GM19328 (cell line): ENCODE measurements at regions not wholly inside any gene's neighbourhood (a gene's known extent, or its start where the extent isn't known, plus 50 kb on each side); places are given as distances from the start of the nearest gene placed in this dataset.
"Not testable (repeated sequence)": the region's sequence is repeated elsewhere in the genome, so short reads cannot be mapped to it uniquely, and the experiment has no call there.

Experiments
- ATAC-seq: cut with Tn5 transposase; IDR thresholded peaks from one replicate; pipeline ENCODE4 v1.9.1; 2021; ENCODE audit warnings: mild to moderate bottlenecking, moderate library complexity; ENCODE audit not compliant: unreplicated experiment

DNA sequence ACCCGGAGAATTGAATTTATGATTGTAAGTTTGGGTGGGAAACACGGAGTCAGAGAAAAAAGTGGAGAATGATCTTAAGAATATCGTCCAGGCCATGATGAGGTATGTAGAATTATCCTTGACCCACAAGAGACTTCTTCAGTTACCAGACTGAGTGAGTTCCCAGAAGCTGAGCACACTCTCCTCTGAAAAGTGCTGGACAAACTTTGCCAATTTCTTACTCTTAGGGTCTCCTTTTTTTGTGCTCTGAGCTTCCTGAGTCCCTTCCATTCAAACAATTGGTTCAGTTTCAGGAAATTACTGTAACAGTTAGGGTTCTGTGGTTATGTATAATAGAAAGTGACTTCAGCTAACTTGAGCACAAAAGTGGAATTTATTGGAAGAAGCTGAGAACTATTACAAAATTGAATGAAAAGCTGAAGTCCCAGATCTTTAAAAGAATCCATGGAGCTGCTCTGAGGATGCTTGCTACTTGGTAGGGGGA, 50.6 kb upstream of the EHBP1 start:
- ATAC-seq, result no peak

DNA sequence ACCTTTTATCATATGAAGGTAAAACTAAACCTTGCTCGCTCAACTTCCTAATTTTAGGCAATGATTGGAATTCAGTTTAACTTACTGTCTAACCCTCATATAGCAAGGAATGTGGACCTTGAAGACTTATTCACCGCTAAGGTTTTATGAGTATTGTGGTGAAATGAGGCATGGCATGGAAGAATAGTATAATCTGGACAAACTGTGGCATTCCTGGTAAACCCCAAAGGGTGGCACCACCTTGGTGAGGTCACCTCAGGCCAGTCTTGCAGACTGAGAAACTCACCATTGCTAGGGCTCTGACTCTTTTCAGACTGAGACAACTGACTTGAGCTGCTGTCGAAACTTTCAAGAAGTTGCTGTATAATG, 51.1 kb upstream of the EHBP1 start:
- ATAC-seq, result no peak

DNA sequence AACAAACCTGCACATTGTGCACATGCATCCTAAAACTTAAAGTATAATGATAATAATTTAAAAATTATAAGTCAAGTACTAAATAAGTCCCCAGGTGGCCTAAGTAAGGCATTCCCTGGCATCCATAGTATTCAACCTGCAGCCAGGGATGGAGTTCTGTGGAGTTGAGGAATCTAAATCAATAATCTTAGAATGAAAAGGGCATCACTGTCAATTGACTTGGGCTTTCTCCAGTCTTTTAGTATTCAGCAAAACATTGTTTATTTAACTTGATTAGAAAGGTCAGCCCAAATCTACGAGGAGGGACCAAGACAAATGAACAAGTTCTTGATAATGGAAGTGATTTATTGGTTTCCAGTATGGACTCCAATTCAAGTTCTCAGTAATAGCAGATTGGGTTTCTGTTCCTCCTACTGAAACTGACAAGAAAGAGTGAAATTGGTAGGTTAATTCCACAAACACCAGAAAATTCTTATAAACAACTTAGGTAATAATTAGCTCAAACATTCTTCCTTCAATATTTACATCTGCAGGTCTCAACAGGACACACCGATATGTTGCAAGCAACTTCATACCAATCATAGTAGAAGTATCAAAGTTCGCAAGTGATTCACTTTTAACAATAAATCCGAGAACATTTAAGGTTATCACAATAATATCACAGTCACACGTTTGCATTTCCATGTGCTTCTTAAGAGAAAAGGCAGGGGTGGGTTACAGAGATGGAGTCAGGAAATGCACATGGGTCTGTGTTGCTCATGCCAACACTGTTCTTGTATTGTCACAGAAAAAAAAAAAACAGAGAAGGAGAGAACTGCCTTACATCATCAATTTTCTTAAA, 51.7 kb upstream of the EHBP1 start:
- ATAC-seq, result no peak

DNA sequence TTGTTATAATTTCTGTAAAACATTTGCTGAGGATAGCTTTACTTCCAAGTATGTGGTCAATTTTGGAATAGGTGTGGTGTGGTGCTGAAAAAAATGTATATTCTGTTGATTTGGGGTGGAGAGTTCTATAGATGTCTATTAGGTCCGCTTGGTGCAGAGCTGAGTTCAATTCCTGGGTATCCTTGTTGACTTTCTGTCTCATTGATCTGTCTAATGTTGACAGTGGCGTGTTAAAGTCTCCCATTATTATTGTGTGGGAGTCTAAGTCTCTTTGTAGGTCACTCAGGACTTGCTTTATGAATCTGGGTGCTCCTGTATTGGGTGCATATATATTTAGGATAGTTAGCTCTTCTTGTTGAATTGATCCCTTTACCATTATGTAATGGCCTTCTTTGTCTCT, 56.4 kb upstream of the EHBP1 start:
- ATAC-seq, result not testable (repeated sequence)

DNA sequence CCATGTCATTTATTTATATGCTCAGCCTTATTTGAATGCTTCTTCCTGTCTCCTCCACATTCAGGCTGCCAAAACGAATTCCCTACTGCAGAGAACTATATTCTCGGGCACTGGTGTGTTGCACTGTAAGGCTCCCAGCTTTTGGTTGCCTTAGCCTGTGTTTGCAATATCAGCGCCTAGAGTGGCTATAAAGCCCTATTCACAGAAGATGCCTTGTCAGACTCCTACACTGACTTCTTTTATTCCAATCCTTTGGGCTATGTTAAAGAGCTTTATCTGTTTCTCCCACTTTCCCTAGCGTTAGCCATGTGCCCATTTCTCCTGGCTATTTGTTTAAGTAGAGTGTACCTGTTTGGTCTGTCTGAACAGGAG, 62.4 kb upstream of the EHBP1 start:
- ATAC-seq, result no peak

DNA sequence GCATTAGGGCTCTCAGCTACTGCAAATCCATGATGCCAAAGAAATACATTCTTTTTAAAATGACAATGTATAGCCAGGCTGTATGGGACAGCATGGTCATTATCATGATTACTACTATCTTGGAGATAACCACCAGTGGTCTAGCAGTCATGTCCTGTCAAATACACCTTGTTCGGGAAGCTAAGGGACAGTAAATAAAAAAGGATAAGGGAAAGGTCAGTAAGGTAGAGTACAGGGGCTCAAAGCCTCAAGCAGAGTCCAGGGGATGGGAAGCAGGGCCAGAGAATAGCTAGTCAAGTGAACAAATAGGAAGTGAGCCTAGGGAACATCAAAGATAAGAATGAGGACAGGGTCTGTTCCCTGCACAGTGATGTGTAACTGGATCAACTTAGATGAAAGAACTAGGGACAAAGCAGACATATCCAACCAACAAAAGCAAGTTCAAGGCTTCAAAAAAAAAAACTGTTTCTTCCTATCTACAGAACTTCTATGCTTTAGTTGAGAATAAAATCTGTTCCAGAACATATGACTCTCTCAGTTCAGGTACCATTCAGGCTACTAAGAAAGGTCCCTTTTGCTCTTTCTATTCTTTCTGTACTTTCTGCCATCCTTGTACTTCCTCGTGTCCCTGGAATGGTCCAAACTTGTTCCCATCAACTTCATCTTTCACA, 62.9 kb upstream of the EHBP1 start:
- no peak for ATAC-seq

DNA sequence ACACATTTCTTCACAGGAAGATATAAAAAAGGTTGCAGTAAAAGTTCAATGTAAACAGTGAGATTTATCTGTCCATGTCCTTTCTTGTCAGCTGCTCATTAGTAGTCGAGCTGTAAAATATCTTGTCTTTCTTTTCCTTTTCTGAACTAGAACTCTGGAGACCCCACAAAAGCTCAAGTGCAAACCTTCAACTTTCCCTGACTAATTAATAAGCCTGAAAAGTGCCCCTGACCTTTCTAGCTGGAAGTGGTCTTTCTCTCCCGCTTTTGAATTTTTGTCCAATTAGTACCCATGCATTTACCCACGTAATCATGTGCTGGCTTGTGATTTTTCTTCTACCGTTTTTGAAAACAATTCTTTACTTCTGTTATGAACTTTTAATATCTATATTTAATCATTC, 63.6 kb upstream of the EHBP1 start:
- ATAC-seq, result no peak

DNA sequence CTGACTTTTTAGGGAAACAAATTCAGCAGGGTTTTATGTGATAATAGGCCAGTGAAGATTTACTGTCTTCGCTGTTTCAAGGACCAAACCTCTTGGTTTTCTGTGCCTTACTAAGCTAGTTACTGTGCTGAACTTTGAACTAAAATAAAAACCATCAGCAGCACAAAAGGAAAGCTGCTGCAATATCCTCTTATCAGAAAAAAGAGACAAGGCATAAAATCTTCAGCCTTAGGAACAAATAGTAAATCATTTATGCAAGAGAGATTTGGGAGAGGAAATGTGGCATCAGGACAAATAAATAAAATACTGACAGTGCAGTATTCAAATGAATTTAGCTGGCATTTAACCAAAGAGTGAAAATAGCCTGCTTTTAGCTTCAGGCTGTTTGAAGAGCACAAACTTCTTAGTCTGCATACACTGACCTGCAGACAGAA, 64.1 kb upstream of the EHBP1 start:
- no peak for ATAC-seq

DNA sequence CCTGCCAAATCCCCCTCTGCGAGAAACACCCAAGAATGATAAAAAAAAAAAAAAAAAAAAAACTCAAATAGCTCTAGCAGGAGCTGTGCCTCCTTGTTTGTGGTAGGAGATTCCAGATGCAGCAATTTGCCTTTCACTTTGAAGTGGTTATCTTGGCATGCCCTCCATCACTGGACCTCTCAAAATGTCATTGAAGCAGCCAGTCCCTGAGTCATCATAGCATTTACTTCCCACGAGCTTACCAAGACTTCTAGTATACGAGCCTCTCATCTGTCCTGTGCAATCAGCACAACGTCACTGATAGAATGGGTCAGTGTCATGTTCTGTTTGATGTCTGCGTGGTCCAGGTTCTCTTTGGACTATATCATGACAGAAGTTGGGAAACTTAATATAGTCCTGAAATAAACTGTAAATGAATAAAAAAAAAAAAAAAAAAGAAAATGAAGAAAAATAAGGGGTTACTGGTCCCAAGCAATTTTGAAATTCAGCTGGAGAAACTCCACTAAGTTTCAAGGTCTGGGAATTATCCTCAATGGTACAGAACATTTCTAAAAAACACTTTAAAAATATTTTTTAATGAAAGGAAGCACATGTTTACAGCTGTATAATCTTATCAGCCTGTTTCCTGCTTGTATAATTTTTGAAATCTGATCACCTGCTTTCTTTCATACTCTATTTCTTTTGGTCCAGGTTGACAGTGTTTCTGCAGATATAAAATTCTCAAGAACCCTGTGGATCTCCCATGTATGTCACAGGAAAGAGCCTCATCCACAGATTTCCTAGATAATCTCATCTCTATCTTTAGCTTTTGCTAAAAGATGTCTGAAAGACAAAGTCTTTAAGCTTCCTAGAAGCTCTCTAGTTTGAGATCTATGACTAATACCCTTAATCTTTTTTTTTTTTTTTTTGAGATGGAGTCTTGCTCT, 74.1 kb upstream of the EHBP1 start:
- no peak for ATAC-seq

DNA sequence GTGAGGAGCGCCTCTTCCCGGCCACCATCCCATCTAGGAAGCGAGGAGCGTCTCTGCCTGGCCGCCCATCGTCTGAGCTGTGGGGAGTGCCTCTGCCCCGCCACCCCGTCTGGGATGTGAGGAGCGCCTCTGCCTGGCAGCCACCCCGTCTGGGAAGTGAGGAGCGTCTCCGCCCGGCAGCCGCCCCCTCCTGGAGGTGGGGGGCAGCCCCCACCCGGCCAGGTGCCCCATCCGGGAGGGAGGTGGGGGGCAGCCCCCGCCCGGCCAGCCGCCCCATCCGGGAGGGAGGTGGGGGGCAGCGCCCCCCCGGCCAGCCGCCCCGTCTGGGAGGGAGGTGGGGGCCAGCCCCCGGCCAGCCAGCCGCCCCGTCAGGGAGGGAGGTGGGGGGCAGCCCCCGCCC, 75.3 kb upstream of the EHBP1 start:
- not testable (repeated sequence) for ATAC-seq

DNA sequence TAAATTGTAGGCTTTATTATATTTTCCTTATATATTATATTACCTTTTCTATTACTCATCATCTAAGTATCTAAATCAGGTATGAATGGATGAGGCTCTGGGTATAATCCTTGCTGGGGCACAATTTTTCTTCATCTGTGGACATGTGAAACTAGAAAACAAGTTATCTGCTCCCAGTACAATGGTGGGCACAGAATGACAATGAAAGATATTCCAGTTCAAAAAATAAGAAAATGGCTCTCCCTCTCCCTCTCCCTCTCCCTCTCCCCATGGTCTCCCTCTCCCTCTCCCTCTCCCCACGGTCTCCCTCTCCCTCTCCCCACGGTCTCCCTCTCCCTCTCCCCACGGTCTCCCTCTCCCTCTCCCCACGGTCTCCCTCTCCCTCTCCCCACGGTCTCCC, 76.2 kb upstream of the EHBP1 start:
- ATAC-seq, result not testable (repeated sequence)

DNA sequence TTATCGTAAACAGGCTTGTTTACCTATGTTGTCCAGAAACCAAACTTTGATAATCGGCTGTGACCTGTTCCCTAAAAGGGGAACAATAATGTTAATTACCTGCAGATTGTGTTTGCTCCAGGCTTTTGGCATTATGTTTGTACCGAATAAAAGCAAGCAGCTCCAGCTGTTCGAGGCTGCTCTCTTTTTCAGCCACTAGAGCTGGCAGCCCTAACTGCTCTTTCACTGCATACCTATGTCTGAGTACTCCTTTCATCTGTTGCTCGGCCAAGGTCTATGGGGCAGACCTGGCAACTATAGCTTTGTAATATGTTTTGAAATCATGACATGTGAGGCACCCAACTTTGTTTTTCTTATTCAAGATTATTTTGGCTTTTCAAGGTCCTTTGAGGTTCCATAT, 77.8 kb upstream of the EHBP1 start:
- ATAC-seq, result no peak

DNA sequence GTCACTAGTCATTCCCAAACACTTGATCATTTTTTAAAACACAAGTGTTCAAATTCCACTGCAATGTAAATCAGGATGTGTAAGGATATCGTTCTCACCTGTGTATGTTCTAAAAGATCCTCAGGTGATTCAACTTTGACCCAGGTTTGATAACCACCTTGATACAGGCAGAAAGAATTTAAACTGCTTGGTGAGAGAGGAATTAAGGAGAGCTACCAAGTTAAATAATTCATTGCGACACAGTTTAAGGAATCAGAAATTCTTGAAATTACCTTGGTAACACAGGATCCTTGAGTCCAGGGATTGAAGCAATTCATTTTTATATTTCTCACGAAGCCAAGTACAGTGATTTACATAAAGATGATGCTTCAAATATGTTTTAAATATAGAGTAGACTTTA, 80.7 kb upstream of the EHBP1 start:
- no peak for ATAC-seq

DNA sequence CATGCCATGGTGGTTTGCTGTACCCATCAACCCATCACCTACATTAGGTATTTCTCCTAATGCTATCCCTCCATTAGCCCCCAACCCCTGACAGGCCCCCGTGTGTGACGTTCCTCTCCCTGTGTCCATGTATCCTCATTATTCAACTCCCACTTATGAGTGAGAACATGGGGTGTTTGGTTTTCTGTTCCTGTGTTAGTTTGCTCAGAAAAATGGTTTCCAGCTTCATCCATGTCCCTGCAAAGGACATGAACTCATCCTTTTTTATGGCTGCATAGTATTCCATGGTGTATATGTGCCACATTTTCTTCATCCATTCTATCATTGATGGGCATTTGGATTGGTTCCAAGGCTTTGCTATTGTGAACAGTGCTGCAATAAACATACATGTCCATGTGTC, 89.0 kb upstream of the EHBP1 start:
- ATAC-seq, result not testable (repeated sequence)

DNA sequence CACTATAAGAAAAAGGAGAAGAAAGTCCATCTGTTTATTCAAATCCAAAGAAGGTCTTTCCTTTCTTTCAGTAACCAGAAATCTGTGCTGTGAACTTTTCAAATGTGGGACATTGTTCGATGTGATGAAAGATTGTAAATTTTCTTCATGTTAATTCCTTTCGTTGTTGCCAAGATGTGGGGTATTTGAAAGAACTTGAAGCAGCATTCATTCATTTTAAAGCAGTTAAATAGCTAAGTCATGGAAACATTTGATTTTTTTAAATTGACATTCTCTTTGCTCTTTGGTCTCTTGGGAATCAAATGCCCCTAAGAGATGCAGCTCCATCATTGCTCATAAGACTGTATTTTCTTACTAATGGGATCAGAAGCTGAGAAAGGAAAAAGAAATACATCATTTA, 93.7 kb upstream of the EHBP1 start:
- no peak for ATAC-seq

DNA sequence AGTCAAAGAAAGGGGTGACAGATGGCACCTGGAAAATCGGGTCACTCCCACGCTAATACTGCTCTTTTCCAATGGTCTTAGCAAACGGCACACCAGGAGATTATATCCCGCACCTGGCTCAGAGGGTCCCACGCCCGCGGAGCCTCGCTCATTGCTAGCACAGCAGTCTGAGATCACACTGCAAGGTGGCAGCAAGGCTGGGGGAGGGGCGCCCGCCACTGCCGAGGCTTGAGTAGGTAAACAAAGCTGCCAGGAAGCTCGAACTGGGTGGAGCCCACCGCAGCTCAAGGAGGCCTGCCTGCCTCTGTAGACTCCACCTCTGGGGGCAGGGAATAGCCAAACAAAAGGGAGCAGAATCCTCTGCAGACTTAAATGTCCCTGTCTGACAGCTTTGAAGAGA, 99.5 kb upstream of the TMEM17 start:
- ATAC-seq, result not testable (repeated sequence)

DNA sequence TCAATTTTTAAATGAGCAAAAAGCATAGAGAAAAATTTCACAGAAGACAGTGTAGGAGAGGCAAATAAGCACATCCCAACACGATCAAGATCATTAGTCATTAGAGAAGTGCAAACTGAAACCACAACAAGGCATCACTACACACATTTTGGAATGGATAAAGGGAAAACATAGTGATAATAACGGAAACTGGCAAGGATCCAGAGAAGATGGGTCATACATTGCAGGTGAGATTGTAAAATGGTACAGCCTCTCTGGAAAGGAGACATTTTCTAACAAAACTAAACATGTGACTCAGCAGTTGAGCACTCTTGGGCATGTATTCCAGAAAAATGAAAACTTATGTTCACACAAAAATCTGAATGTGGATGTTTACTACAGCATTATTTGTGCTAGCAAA, 98.3 kb upstream of the TMEM17 start:
- ATAC-seq, result no peak

DNA sequence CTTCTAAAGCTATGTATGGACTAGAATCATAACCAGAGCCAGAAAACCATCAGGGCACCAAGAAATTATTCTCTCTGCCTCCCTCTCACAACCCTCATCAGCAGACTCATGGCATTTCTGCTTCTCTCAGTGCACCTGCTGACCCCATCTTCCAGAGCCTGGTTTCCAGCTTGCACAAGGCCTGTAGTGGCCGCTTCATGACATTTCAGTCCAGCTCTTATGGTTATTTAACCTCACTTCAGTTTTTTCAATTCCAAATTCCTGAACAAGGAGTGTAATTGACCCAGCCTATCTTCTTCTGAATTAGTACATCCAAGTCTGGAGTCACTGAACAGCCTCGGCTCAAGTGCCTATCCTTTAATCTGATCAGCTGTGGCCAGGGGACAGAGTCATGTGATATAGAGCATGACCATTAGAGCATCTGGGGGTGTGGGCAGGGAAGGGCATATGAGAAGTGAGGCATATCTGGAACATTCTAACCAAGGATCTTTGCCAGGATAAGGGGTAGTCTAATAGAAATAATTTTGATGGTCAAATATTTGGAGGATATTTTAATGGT, 97.2 kb upstream of the TMEM17 start:
- no peak for ATAC-seq

DNA sequence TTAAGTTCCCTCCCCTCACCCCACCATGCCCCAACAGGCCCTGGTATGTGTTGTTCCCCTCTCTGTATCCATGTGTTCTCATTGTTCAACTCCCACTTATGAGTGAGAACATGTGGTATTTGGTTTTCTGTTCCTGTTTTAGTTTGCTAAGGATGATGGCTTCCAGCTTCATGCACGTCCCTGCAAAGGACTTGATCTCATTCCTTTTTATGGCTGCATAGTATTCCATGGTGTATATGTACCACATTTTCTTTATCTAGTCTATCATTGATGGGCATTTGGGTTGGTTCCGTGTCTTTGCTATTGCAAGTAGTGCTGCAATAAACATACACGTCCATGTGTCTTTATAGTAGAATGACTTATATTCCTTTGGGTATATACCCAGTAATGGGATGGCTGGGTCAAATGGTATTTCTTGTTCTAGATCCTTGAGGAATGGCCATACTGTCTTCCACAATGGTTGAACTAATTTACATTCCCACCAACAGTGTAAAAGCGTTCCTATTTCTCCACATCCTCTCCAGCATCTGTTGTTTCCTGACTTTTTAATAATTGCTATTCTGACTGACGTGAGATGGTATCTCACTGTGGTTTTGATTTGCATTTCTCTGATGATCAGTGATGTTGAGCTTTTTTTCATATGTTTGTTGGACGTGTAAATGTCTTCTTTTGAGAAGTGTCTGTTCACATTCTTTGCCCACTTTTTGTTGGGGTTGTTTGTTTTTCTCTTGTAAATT, 93.8 kb upstream of the TMEM17 start:
- not testable (repeated sequence) for ATAC-seq

DNA sequence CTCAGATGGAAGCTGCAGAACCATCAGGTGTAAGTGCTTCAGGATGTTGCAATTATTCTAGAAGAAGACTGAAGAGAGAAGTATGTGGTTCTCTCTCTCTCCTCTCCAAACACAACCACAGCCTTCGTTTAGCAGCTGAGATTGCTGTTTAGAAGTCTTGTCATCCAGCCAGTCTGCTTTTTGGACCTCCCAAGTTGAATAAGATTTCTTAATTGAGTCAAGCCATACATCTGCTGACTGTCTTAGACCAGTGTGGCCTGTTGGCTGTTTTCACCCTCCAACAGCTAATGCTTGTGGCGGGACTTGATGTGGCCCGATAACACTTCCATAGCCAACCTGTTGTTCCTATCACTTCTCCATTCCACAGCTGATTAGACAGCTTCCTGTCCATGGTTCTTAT, 91.3 kb upstream of the TMEM17 start:
- ATAC-seq, result no peak
